Upper lobe of left lung (tissue), 4 donors: ENCODE measurements at regions not wholly inside any gene's neighbourhood (a gene's known extent, or its start where the extent isn't known, plus 50 kb on each side); places are given as distances from the start of the nearest gene placed in this dataset.

Experiments used
- CTCF ChIP-seq, 6 experiments: fragments of 450-650 bp in 4 of 6; fragments of 200-600 bp in 2 of 6; sonication (generic) in 2 of 6; IDR thresholded peaks; one replicate each; pipeline ENCODE4 v1.5.1; 2016 to 2019; ENCODE audit warnings: antibody characterized with exemption in 6 of 6
- EP300 ChIP-seq, 4 donors: sonication (generic); formaldehyde crosslinking; IDR thresholded peaks; one replicate each; pipeline ENCODE4 v1.5.1; 2017; ENCODE audit warnings: antibody characterized with exemption in 4 of 4, control low read depth in 2 of 4

- TF ChIP-seq EP300 (IDR thresholded peaks at IDR 0.05) (no peak), CTCF (IDR thresholded peaks at IDR 0.05) (no peak)
Observed at GRCh38 chr10:129157185-129157584, 309.9 kb upstream of the MGMT start.
